H9 (cell line): ENCODE measurements at regions not wholly inside any gene's neighbourhood (a gene's known extent, or its start where the extent isn't known, plus 50 kb on each side); places are given as distances from the start of the nearest gene placed in this dataset.

Experiments used
- DNase-seq: peaks from one replicate; pipeline ENCODE4 v3.0.0-alpha.2; 2017
- H2AFZ ChIP-seq: one replicate; pipeline ENCODE4 v1.6.1; 2013; ENCODE audit warnings: mild to moderate bottlenecking, low read length, control low read depth, moderate library complexity
- H2AK5ac ChIP-seq: 2 replicates; pipeline ENCODE4 v1.6.1; 2013; ENCODE audit warnings: low read length, control low read depth, mixed read lengths; ENCODE audit not compliant: insufficient read length
- H2BK120ac ChIP-seq: one replicate; pipeline ENCODE4 v1.6.1; 2013; ENCODE audit warnings: low read depth, mild to moderate bottlenecking, low read length, control low read depth, inconsistent platforms; ENCODE audit not compliant: poor library complexity, severe bottlenecking
- H2BK12ac ChIP-seq: 2 replicates; pipeline ENCODE4 v1.6.1; 2013; ENCODE audit warnings: low read length, control low read depth, mixed read lengths, low read depth; ENCODE audit not compliant: insufficient read length
- H2BK15ac ChIP-seq: 2 replicates; pipeline ENCODE4 v1.6.1; 2013; ENCODE audit warnings: low read depth, low read length, control low read depth
- H2BK20ac ChIP-seq: one replicate; pipeline ENCODE4 v1.6.1; 2013; ENCODE audit warnings: low read depth, mild to moderate bottlenecking, low read length, control low read depth, inconsistent platforms; ENCODE audit not compliant: poor library complexity, severe bottlenecking
- H2BK5ac ChIP-seq: 2 replicates; pipeline ENCODE4 v1.6.1; 2013; ENCODE audit warnings: low read length, control low read depth, mixed read lengths; ENCODE audit not compliant: insufficient read length
- H3K14ac ChIP-seq: 2 replicates; pipeline ENCODE4 v1.6.1; 2013; ENCODE audit warnings: low read length, control low read depth; ENCODE audit not compliant: insufficient read depth
- H3K18ac ChIP-seq: 2 replicates; pipeline ENCODE4 v1.6.1; 2013; ENCODE audit warnings: low read depth, mild to moderate bottlenecking, mixed read lengths, low read length, control low read depth; ENCODE audit not compliant: insufficient read length
- H3K23ac ChIP-seq: 2 replicates; pipeline ENCODE4 v1.6.1; 2013; ENCODE audit warnings: low read length, control low read depth, mixed read lengths, low read depth; ENCODE audit not compliant: insufficient read length
- H3K23me2 ChIP-seq: 2 replicates; pipeline ENCODE4 v1.6.1; 2013; ENCODE audit warnings: low read depth, mild to moderate bottlenecking, mixed read lengths, low read length, control low read depth; ENCODE audit not compliant: insufficient read length, poor library complexity, severe bottlenecking
- H3K27ac ChIP-seq: 2 replicates; pipeline ENCODE4 v1.5.1; 2013; ENCODE audit warnings: low read length, control low read depth, mixed read lengths, low read depth; ENCODE audit not compliant: insufficient read length
- H3K27me3 ChIP-seq: 2 replicates; pipeline ENCODE4 v1.6.1; 2013; ENCODE audit warnings: low read length, control low read depth, inconsistent platforms; ENCODE audit not compliant: insufficient read depth
- H3K4ac ChIP-seq: 2 replicates; pipeline ENCODE4 v1.6.1; 2013; ENCODE audit warnings: low read depth, mild to moderate bottlenecking, control low read depth, inconsistent platforms, low read length, moderate library complexity
- H3K4me1 ChIP-seq: 2 replicates; pipeline ENCODE4 v1.6.1; 2013; ENCODE audit warnings: low read length, control low read depth, inconsistent platforms; ENCODE audit not compliant: insufficient read depth
- H3K4me2 ChIP-seq: 2 replicates; pipeline ENCODE4 v1.6.1; 2013; ENCODE audit warnings: low read length, control low read depth, mixed read lengths; ENCODE audit not compliant: insufficient read length, insufficient read depth
- H3K56ac ChIP-seq: 2 replicates; pipeline ENCODE4 v1.6.1; 2013; ENCODE audit warnings: low read depth, mild to moderate bottlenecking, mixed read lengths, low read length, control low read depth; ENCODE audit not compliant: insufficient read length
- H3K79me1 ChIP-seq: 2 replicates; pipeline ENCODE4 v1.6.1; 2013; ENCODE audit warnings: low read depth, mild to moderate bottlenecking, moderate library complexity, low read length, control low read depth, inconsistent platforms; ENCODE audit not compliant: insufficient read depth, poor library complexity, severe bottlenecking
- H3K79me2 ChIP-seq: 2 replicates; pipeline ENCODE4 v1.6.1; 2013; ENCODE audit warnings: low read length, control low read depth, inconsistent platforms; ENCODE audit not compliant: insufficient read depth
- H3K9ac ChIP-seq: 2 replicates; pipeline ENCODE4 v1.6.1; 2013; ENCODE audit warnings: low read length, control low read depth, mixed read lengths; ENCODE audit not compliant: insufficient read length; ENCODE audit errors: extremely low read depth
- H3K9me3 ChIP-seq: one replicate; pipeline ENCODE4 v1.6.1; 2013; ENCODE audit warnings: low read depth, low read length, inconsistent platforms; ENCODE audit not compliant: control insufficient read depth
- H3T11ph ChIP-seq: one replicate; pipeline ENCODE4 v1.6.1; 2013; ENCODE audit warnings: mild to moderate bottlenecking, low read length, control low read depth, inconsistent platforms
- H4K20me1 ChIP-seq: one replicate; pipeline ENCODE4 v1.6.1; 2013; ENCODE audit not compliant: control insufficient read depth, insufficient read length, insufficient read depth
- H4K5ac ChIP-seq: 2 replicates; pipeline ENCODE4 v1.6.1; 2013; ENCODE audit warnings: low read depth, mild to moderate bottlenecking, mixed read lengths, low read length, control low read depth; ENCODE audit not compliant: insufficient read length
- H4K8ac ChIP-seq: replicated peaks from 2 replicates; pipeline ENCODE4 v1.6.1; 2013; ENCODE audit warnings: low read length, control low read depth, mixed read lengths, low read depth; ENCODE audit not compliant: insufficient read length
- H4K91ac ChIP-seq: 2 replicates; pipeline ENCODE4 v1.6.1; 2013; ENCODE audit warnings: low read depth, mild to moderate bottlenecking, moderate library complexity, mixed read lengths, low read length, control low read depth; ENCODE audit not compliant: insufficient read length
- H3K27ac Mint-ChIP-seq, 3 experiments: 2 replicates in 2 of 3; 3 replicates in 1 of 3; pipeline ENCODE4 v1.8.0; 2020 to 2021; ENCODE audit warnings: mixed read lengths in 3 of 3, mild to moderate bottlenecking in 1 of 3, moderate library complexity in 1 of 3
- H3K27me3 Mint-ChIP-seq: 2 replicates; pipeline ENCODE4 v1.8.0; 2021; ENCODE audit warnings: low read depth, mild to moderate bottlenecking, moderate library complexity, mixed read lengths
- H3K36me3 Mint-ChIP-seq, 3 experiments: 2 replicates in 2 of 3; 3 replicates in 1 of 3; pipeline ENCODE4 v1.8.0; 2020 to 2021; ENCODE audit warnings: low read depth in 3 of 3, mixed read lengths in 3 of 3; ENCODE audit not compliant: insufficient read depth in 1 of 3
- H3K4me1 Mint-ChIP-seq, 2 experiments: 2 replicates each; pipeline ENCODE4 v1.8.0; 2020; ENCODE audit warnings: mixed read lengths in 2 of 2
- H3K4me3 Mint-ChIP-seq, 2 experiments: 2 replicates in 1 of 2; 3 replicates in 1 of 2; pipeline ENCODE4 v1.8.0; 2020 to 2021; ENCODE audit warnings: mild to moderate bottlenecking in 2 of 2, mixed read lengths in 2 of 2, moderate library complexity in 1 of 2
- H3K9me3 Mint-ChIP-seq, 2 experiments: 2 replicates in 1 of 2; 3 replicates in 1 of 2; pipeline ENCODE4 v1.8.0; 2020; ENCODE audit warnings: mild to moderate bottlenecking in 2 of 2, mixed read lengths in 2 of 2, moderate library complexity in 1 of 2
- CTCF ChIP-seq: fragments of 200-600 bp; sonication (generic); conservative IDR thresholded peaks from 3 replicates; pipeline ENCODE4 v1.8.0; 2021; ENCODE audit warnings: antibody characterized with exemption, mild to moderate bottlenecking
- WGBS: extraction: QIAGEN DNeasy Blood & Tissue Kit; methylation state at CpG from one replicate; pipeline ENCODE4 v1.1.7; 2013; ENCODE audit warnings: missing lambda C conversion rate, low lambda C conversion rate, mixed read lengths; ENCODE audit not compliant: insufficient read length; ENCODE audit errors: extremely low coverage; 5-methylcytosine and 5-hydroxymethylcytosine counted together

GRCh38 chr3:107106316-107106715, 270.9 kb upstream of the CCDC54 start:
- H4K20me1 ChIP-seq = no peaks in the 10 kb centered on the region
- no peak overlapping the region for H4K91ac ChIP-seq
- Mint-ChIP-seq H3K4me3 (no peak overlapping the region), H3K36me3 (peaks cover 0 to 32% (median 15%) of the 10 kb centered on the region in 3 experiments; a peak in 5 of 7 replicates), H3K27me3 (no peaks in the 10 kb centered on the region), H3K27ac (no peak overlapping the region), H3K9me3 (peaks cover 21 to 23% of the 10 kb centered on the region in 2 experiments), H3K4me1 (no peaks in the 10 kb centered on the region; a peak in 1 of 4 replicates)
- H3K4me2 ChIP-seq = no peak overlapping the region
- no peaks in the 10 kb centered on the region for H3K9me3 ChIP-seq
- H2BK15ac ChIP-seq = no peak overlapping the region
- H3K79me2 ChIP-seq = no peaks in the 10 kb centered on the region
- H3T11ph ChIP-seq = no peak overlapping the region
- no peak overlapping the region for H3K27ac ChIP-seq
- no peak overlapping the region for H2BK120ac ChIP-seq
- H3K79me1 ChIP-seq = no peaks in the 10 kb centered on the region
- no peak overlapping the region for H3K4ac ChIP-seq
- no peaks in the 10 kb centered on the region for H3K27me3 ChIP-seq
- no peak overlapping the region for H4K5ac ChIP-seq
- no peak overlapping the region for H2BK20ac ChIP-seq
- no peak overlapping the region for H3K23ac ChIP-seq
- H3K23me2 ChIP-seq = no peaks in the 10 kb centered on the region
- H3K18ac ChIP-seq = no peak overlapping the region
- no peaks in the 10 kb centered on the region for H3K4me1 ChIP-seq
- no CpG with 5 or more reads among the region's 7 CpGs for WGBS
- H2BK5ac ChIP-seq = no peak overlapping the region
- no peak overlapping the region for H2AFZ ChIP-seq
- H3K9ac ChIP-seq = no peak overlapping the region
- H2BK12ac ChIP-seq = no peak overlapping the region
- TF ChIP-seq CTCF = no peak
- no peak overlapping the region for H2AK5ac ChIP-seq
- no peak for DNase-seq
- no peak overlapping the region for H3K14ac ChIP-seq
- no peak overlapping the region for H4K8ac ChIP-seq
- H3K56ac ChIP-seq = no peak overlapping the region
